ENCODE measurements at regions not wholly inside any gene's neighbourhood (a gene's known extent, or its start where the extent isn't known, plus 50 kb on each side); places are given as distances from the start of the nearest gene placed in this dataset.

DNA sequence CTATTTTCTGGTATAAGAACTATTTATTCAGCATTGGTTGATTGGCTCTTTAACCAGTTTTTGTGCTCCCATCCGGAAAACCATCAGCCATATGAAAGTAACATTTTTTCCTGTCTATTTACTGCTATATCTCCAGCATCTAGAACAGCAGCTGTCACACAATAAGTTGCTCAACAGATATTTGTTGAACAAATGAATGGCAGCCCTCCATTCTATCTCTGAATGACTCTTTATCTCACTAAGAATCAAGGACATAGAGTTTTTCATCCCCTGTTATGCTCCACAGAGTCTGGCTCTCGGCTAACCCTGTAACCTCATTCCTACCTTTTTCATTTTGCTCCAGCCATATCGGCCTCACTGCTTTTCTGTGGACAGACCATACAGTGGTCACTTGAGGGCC lies 145.5 kb downstream of the SLITRK6 start:
- WGBS (ENCODE audit: insufficient coverage): 92% methylated on average over 2 of the region's 3 CpGs
- DNase-seq (ENCODE audit: low read depth in 4 of 6, low spot score in 6 of 6): no peak
- no peaks in the 10 kb centered on the region for H3K27me3 ChIP-seq (ENCODE audit: control insufficient read depth, insufficient read depth, low read length)
- H3K4me3 ChIP-seq (ENCODE audit: low read depth, low read length): no peak overlapping the region
- no peaks in the 10 kb centered on the region for H3K9me3 ChIP-seq (ENCODE audit: control insufficient read depth, insufficient read depth, low read length)
- H3K27ac ChIP-seq (ENCODE audit: low read depth, low read length): no peak overlapping the region
- H3K36me3 ChIP-seq (ENCODE audit: control insufficient read depth, insufficient read depth, low read length): no peaks in the 10 kb centered on the region
- no peaks in the 10 kb centered on the region for H3K4me1 ChIP-seq (ENCODE audit: control insufficient read depth, insufficient read depth, low read length)

DNA sequence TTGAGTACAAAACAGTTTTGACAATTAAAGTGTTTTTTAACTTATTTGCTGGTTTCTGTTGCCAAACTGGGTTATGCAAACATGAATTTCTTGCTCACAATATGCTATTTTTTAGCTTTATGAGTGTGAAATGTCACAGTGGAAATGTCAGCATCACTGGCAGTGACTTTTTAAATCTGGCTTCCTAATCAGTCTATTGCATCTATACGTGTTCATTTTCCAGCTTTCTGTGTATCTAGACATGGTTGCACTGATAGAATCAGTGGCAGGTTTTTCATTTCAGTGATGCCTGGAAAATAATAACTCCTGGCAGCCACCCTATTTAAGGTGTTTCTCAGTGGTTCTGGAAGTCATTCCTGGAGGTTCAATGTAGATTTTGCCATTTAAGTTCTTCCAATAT lies 146.7 kb downstream of the SLITRK6 start:
- DNase-seq (ENCODE audit: low read depth in 4 of 6, low spot score in 6 of 6): peak in 1 of 6 donors; percentile 63
- no peaks in the 10 kb centered on the region for H3K27me3 ChIP-seq (ENCODE audit: control insufficient read depth, insufficient read depth, low read length)
- no peaks in the 10 kb centered on the region for H3K36me3 ChIP-seq (ENCODE audit: control insufficient read depth, insufficient read depth, low read length)
- no CpG with 5 or more reads among the region's 1 CpG for WGBS (ENCODE audit: insufficient coverage)
- H3K4me1 ChIP-seq (ENCODE audit: control insufficient read depth, insufficient read depth, low read length): no peaks in the 10 kb centered on the region
- no peak overlapping the region for H3K4me3 ChIP-seq (ENCODE audit: low read depth, low read length)
- no peak overlapping the region for H3K27ac ChIP-seq (ENCODE audit: low read depth, low read length)
- H3K9me3 ChIP-seq (ENCODE audit: control insufficient read depth, insufficient read depth, low read length): no peaks in the 10 kb centered on the region

DNA sequence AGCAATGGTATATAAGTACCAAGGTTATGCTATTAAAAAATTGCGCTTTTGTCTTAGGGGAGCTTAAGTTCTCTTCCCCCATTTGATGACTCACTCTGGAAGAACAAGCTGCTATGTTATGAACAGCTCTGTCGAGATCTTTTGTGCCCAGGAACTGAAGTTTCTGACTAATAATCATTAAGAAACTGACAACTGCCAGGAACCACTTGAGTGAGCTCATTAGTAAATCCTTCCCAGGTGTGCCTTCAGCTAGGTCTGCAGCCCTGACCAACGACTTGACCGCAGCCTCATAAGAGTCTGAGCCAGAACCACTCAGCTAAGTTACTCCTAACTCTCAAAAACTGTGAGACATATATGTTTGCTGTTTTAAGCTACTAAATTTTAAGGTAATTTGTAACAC lies 147.8 kb downstream of the SLITRK6 start:
- H3K4me1 ChIP-seq (ENCODE audit: control insufficient read depth, insufficient read depth, low read length): no peaks in the 10 kb centered on the region
- 94% methylated on average over 2 of the region's 4 CpGs for WGBS (ENCODE audit: insufficient coverage)
- DNase-seq (ENCODE audit: low read depth in 4 of 6, low spot score in 6 of 6): no peak
- H3K9me3 ChIP-seq (ENCODE audit: control insufficient read depth, insufficient read depth, low read length): no peaks in the 10 kb centered on the region
- no peaks in the 10 kb centered on the region for H3K36me3 ChIP-seq (ENCODE audit: control insufficient read depth, insufficient read depth, low read length)
- no peaks in the 10 kb centered on the region for H3K27me3 ChIP-seq (ENCODE audit: control insufficient read depth, insufficient read depth, low read length)
- H3K27ac ChIP-seq (ENCODE audit: low read depth, low read length): no peak overlapping the region
- H3K4me3 ChIP-seq (ENCODE audit: low read depth, low read length): no peak overlapping the region

DNA sequence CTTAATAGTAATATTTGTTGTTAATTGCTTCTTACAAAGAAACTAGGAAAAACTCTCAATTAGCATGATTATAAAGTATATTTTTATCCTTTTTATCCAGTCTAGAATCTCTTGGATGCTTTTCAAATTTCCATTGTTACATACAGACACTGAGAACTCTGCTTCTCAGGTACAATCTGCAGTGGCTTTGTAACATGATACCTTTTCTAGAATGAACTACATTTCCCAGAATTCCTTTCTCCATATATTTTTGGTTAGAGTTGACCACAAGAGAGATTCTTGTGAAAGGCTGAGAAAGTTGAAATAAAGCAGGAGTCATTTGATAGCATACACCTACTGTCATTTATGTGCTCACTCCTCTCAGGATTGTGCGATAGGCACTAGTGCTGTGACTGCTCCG lies 148.6 kb downstream of the SLITRK6 start:
- 100% methylated on average over 2 of the region's 2 CpGs for WGBS (ENCODE audit: insufficient coverage)
- Histone ChIP-seq H3K9me3 (ENCODE audit: control insufficient read depth, insufficient read depth, low read length) (no peaks in the 10 kb centered on the region), H3K36me3 (ENCODE audit: control insufficient read depth, insufficient read depth, low read length) (no peaks in the 10 kb centered on the region), H3K4me3 (ENCODE audit: low read depth, low read length) (no peak overlapping the region), H3K4me1 (ENCODE audit: control insufficient read depth, insufficient read depth, low read length) (no peaks in the 10 kb centered on the region), H3K27ac (ENCODE audit: low read depth, low read length) (no peak overlapping the region), H3K27me3 (ENCODE audit: control insufficient read depth, insufficient read depth, low read length) (no peaks in the 10 kb centered on the region)
- DNase-seq (ENCODE audit: low read depth in 4 of 6, low spot score in 6 of 6): no peak

DNA sequence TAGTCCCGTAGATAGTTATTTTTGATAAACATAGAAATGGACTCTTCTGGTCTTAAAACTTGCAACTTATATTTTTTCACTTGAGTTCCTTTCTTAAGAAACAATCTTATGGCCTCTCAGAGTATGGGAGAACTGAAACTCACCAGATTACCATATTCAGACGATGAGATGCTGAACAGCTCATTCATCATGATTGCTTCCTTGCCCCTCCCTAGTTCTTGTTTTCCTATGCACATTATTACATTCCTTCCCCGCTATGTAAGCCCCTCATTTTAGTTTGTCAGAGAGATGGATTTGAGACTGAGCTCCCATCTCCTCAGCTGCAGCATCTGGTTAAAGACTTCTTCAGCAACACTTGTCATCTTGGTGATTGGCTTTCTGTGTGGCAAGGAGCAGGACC lies 158.5 kb downstream of the SLITRK6 start:
- no peak for DNase-seq (ENCODE audit: low read depth in 4 of 6, low spot score in 6 of 6)
- H3K4me1 ChIP-seq (ENCODE audit: control insufficient read depth, insufficient read depth, low read length): no peaks in the 10 kb centered on the region
- H3K27me3 ChIP-seq (ENCODE audit: control insufficient read depth, insufficient read depth, low read length): no peaks in the 10 kb centered on the region
- no peak overlapping the region for H3K4me3 ChIP-seq (ENCODE audit: low read depth, low read length)
- no peaks in the 10 kb centered on the region for H3K9me3 ChIP-seq (ENCODE audit: control insufficient read depth, insufficient read depth, low read length)
- no CpG with 5 or more reads among the region's 3 CpGs for WGBS (ENCODE audit: insufficient coverage)
- H3K36me3 ChIP-seq (ENCODE audit: control insufficient read depth, insufficient read depth, low read length): no peaks in the 10 kb centered on the region
- H3K27ac ChIP-seq (ENCODE audit: low read depth, low read length): no peak overlapping the region

DNA sequence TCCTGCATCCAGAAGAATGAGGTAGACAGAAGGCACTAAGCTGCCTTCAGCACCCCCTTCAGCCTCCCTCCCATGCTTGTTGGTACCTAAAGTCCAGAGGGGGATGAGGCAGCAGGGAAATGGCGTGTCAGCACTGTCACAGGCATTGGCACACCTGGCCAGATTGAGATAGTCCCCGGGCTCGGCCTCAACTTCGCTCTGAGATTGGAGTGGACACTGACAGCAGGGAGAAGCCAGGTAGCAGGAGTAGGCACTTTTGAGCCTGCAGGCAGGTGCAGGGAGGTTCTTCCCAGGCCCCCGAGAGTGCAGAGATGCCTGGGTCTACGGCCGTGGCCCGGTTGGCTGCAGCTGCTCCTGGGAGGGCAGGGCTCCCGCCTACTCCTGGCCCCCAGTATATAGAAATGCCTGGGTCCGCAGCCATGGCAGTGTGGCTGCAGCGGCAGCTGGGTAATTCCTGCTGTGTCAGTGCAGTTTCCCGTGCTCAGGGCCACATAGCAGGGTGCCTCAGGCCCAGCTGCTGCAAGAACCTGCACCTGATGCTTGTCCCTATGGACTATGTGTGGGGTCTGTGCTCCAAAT lies 160.3 kb downstream of the SLITRK6 start:
- no peak overlapping the region for H3K4me3 ChIP-seq (ENCODE audit: low read depth, low read length)
- H3K27ac ChIP-seq (ENCODE audit: low read depth, low read length): no peak overlapping the region
- no peaks in the 10 kb centered on the region for H3K36me3 ChIP-seq (ENCODE audit: control insufficient read depth, insufficient read depth, low read length)
- H3K27me3 ChIP-seq (ENCODE audit: control insufficient read depth, insufficient read depth, low read length): no peaks in the 10 kb centered on the region
- WGBS (ENCODE audit: insufficient coverage): 80% methylated on average over 12 of the region's 12 CpGs
- no peaks in the 10 kb centered on the region for H3K9me3 ChIP-seq (ENCODE audit: control insufficient read depth, insufficient read depth, low read length)
- no peaks in the 10 kb centered on the region for H3K4me1 ChIP-seq (ENCODE audit: control insufficient read depth, insufficient read depth, low read length)
- no peak for DNase-seq (ENCODE audit: low read depth in 4 of 6, low spot score in 6 of 6)

DNA sequence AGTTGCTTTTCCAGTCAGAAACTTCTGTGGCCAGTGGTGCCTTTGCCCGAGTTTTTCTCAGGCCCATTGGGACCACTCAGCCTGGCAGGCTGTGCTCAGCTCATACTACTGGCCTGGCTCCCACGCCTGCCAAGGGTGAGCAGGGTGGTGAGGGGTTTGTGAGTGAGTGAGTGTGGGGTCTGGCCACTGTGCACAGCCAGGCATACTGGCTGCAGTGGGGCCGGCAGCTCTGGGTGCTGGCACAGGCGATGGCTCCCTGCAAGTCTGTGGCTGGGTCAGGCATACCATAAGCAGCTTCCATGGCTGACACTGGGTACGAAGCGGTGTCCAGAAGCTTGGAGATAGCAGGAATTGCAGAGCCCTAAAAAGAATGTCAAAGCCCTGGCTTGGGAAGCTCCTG lies 161.0 kb downstream of the SLITRK6 start:
- DNase-seq (ENCODE audit: low read depth in 4 of 6, low spot score in 6 of 6): no peak
- WGBS (ENCODE audit: insufficient coverage): 88% methylated on average over 6 of the region's 6 CpGs
- Histone ChIP-seq H3K4me1 (ENCODE audit: control insufficient read depth, insufficient read depth, low read length) (no peaks in the 10 kb centered on the region), H3K4me3 (ENCODE audit: low read depth, low read length) (no peak overlapping the region), H3K27me3 (ENCODE audit: control insufficient read depth, insufficient read depth, low read length) (no peaks in the 10 kb centered on the region), H3K9me3 (ENCODE audit: control insufficient read depth, insufficient read depth, low read length) (no peaks in the 10 kb centered on the region), H3K36me3 (ENCODE audit: control insufficient read depth, insufficient read depth, low read length) (no peaks in the 10 kb centered on the region), H3K27ac (ENCODE audit: low read depth, low read length) (no peak overlapping the region)

DNA sequence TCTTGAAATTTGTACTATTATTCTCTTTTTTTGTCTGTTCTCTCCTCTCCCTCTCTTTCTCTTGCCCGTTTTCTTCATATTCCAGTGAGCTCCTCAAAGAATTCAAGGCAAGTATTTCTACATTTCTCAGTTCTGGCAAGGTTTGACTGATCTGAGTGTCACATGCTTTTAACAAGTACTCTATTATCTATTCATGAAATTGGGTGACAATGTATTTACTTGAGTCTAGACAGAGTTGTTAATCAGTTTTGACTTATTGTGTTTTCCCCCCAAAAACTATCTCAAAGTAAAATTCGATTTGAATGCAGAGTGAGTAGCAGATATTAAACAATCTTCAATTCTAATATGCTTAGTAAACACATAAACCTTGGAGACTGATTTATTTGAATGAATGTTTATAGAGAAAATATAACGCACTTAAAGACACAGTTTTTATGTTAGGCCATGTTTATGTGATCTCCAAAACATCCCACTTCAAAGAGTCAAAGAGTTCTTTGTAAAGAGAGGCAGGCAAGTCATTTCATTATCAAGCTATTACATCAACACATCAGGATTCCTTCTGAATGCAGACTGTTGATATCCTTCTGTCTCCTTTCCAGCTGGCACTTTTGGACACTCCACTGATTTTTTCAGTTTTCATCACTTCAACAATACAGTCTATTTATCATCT lies 166.6 kb downstream of the SLITRK6 start:
- WGBS (ENCODE audit: insufficient coverage): 71% methylated on average over 1 of the region's 3 CpGs
- Histone ChIP-seq H3K27me3 (ENCODE audit: control insufficient read depth, insufficient read depth, low read length) (no peaks in the 10 kb centered on the region), H3K9me3 (ENCODE audit: control insufficient read depth, insufficient read depth, low read length) (no peaks in the 10 kb centered on the region), H3K27ac (ENCODE audit: low read depth, low read length) (no peak overlapping the region), H3K4me1 (ENCODE audit: control insufficient read depth, insufficient read depth, low read length) (no peaks in the 10 kb centered on the region), H3K4me3 (ENCODE audit: low read depth, low read length) (no peak overlapping the region), H3K36me3 (ENCODE audit: control insufficient read depth, insufficient read depth, low read length) (no peaks in the 10 kb centered on the region)
- DNase-seq (ENCODE audit: low read depth in 4 of 6, low spot score in 6 of 6): peak in 1 of 6 donors; percentile 25

DNA sequence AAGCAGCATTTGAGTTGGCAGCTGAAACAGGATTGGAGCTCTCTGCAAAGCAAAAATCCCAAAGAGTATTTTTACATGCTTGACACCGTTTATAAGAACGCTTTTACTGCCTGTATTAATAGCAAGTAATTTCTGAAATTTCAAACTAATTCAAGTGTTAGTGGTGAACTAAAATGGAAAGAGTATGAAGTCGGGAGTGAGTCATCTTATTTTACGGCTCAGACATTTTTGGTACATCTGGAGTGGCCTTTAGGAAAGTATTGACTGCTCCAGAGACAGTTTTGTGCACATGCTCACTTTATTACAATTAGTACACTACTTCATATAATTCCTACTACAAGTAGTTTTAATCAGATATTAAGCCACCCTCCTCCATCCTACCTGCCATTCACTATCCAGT lies 167.4 kb downstream of the SLITRK6 start:
- no peaks in the 10 kb centered on the region for H3K4me1 ChIP-seq (ENCODE audit: control insufficient read depth, insufficient read depth, low read length)
- no peak for DNase-seq (ENCODE audit: low read depth in 4 of 6, low spot score in 6 of 6)
- H3K36me3 ChIP-seq (ENCODE audit: control insufficient read depth, insufficient read depth, low read length): no peaks in the 10 kb centered on the region
- no peaks in the 10 kb centered on the region for H3K9me3 ChIP-seq (ENCODE audit: control insufficient read depth, insufficient read depth, low read length)
- H3K4me3 ChIP-seq (ENCODE audit: low read depth, low read length): no peak overlapping the region
- no CpG with 5 or more reads among the region's 4 CpGs for WGBS (ENCODE audit: insufficient coverage)
- no peaks in the 10 kb centered on the region for H3K27me3 ChIP-seq (ENCODE audit: control insufficient read depth, insufficient read depth, low read length)
- no peak overlapping the region for H3K27ac ChIP-seq (ENCODE audit: low read depth, low read length)

DNA sequence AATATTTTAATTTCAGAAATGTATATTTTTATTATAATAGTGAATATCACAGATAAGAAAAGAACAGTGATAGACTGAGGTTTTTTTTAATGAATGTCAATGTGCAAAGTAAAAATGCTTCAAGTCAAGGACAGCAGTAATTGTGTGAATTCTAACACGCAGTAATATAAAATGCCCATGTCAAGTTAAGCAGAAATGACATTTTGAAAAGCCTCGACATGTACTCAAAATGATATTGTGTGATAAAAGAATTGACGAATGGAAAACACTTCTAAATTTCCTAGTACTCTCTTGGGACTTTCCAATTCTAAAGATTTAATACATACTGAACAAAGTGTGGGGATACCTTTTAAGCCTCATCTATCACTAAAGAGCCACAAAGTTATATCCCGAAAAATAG lies 172.6 kb downstream of the SLITRK6 start:
- no peak overlapping the region for H3K4me3 ChIP-seq (ENCODE audit: low read depth, low read length)
- no peaks in the 10 kb centered on the region for H3K9me3 ChIP-seq (ENCODE audit: control insufficient read depth, insufficient read depth, low read length)
- no peaks in the 10 kb centered on the region for H3K4me1 ChIP-seq (ENCODE audit: control insufficient read depth, insufficient read depth, low read length)
- H3K36me3 ChIP-seq (ENCODE audit: control insufficient read depth, insufficient read depth, low read length): no peaks in the 10 kb centered on the region
- no peak overlapping the region for H3K27ac ChIP-seq (ENCODE audit: low read depth, low read length)
- no peaks in the 10 kb centered on the region for H3K27me3 ChIP-seq (ENCODE audit: control insufficient read depth, insufficient read depth, low read length)
- WGBS (ENCODE audit: insufficient coverage): no CpG with 5 or more reads among the region's 4 CpGs
- DNase-seq (ENCODE audit: low read depth in 4 of 6, low spot score in 6 of 6): no peak

All from spinal cord (tissue), 9 donors.